AML-193 (cell line): ENCODE measurements at regions not wholly inside any gene's neighbourhood (a gene's known extent, or its start where the extent isn't known, plus 50 kb on each side); places are given as distances from the start of the nearest gene placed in this dataset.

Experiments used
- DNase-seq, 2 experiments: peaks; one replicate each; lab custom pipeline; 2025; lab: John Stamatoyannopoulos, UW

DNA sequence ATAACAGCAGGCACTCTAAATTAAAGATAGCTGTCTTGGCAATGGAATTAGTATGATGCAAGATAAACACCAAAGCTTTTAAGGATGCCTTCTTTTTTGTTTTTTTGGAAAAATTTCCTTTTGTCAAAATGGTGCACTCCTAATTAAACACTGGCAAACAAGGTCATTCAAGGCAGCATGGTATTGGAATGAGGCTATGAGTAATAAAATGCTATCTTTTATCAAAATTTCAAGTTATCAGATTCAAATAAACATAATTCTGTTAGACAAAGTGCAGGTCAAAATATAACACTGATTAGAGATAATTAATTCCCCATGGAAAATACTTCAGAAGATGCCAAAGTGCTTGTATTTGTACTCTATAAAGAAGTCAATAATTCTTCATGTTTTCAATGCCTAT lies 514.1 kb downstream of the TENT5A start:
- DNase-seq: no peak

DNA sequence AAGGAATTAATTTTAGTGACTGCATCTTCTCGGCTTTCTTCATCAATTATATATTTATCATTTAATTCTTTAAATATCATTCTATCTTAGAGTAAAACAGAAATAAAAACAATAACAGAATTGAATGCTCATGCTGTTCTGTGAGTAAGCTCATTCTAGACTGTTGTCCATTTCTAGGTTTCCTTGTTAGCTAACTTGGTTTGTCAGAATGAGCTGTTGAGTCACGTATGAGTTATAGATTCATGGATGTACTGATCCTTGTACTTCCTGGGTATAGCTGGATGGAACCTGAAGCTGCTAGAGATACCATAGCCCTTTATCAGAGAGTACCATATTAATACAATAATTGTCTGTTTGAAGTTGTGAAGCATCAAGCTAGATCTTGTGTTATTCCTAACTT lies 515.3 kb downstream of the TENT5A start:
- no peak for DNase-seq

DNA sequence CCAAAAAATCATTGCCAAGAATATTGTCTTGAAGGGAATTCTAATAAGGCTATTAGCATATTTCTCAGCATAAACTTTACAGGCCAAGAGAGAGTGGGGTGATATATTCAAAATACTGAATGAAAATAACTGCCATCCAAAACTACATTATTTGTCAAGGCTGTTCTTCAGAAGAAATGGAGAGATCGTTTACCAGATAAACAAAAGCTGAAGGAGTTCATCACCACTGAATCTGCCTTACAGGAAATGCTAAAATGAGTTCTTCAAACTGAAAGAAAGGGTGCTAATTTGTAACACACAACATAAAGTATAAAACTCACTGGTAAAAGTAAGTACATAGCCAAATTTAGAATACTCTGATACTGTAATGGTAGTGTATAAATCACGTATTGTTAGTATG lies 517.0 kb downstream of the TENT5A start:
- no peak for DNase-seq

DNA sequence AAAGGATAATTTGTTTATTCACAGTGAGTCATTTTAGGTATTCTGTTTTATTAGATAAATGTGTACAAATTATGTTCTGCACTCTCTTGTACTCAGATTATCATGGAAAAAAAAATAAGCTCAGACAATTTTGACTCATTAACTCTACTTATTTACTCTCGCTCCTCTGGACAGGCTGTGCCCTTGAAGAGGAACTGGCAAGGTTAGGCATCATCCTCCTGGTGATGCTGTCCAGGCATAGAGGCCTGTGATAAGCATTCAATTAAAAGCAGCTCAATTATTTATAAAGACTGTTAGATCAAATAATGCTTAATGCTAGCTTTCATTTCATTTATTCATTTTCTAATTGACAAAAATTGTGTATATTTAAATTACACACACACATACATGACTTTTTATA lies 518.5 kb downstream of the TENT5A start:
- no peak for DNase-seq

DNA sequence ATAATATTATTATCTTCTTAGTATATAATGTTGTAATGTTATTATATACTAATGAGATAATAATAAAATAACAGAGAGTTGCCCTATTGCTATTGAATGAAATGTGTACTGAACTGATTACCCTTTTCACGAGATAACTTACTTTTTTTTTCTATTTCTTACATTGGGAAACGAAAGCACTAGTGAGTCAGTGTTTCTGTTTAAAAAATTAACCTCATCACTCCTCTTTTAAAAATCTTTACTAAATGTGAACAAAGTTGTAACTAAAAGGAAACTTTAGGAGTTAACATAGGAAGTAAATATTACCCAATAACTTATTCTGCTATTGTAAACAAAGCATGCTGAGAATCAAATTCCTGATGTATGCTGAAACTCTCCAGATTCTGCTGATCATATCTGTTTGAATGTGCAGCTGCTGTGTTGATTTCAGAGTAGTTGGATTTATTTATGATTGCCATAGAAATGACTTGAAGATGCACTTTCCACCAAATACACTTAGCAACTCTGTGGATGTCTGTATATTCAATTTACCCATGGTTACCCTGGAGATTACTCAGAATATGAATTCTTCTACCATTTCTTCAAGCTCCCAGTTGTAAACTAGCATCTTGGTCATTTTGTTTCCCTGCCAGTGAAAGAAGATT lies 523.4 kb downstream of the TENT5A start:
- no peak for DNase-seq

DNA sequence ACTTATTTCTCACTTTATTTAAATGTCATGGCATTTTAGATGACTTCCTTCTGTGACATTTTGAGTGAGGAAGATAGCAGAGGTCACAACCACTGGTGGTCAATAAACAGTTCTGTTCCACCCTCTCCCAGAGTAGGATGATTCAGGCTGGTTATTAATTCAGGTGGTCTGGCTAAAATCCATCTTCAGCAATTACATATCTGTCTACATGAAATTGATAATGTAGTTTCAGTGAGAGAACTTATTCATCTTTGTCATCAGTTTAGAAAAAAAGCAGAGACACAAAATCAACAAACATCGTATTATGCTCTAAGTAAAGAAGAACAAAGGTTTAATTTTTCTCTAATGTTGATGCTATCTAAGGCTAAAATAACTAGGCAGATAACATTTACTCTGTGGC lies 525.5 kb downstream of the TENT5A start:
- DNase-seq: no peak

DNA sequence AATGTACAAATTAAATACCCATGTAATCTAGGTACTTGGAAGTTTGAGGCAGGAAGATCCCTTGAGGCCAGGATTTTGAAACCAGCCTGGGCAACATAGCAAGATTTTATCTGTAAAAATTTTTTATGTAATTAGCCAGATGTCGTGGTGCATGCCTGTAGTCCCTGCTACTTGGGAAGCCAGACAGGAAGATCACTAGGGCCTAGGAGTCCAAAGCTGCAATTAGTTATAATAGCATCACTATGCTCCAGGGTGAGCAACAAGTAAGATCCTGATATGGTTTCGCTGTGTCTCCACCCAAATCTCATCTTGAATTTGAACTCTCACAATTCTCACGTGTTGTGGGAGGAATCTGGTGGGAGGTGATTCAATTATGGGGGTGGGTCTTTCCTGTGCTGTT lies 535.8 kb downstream of the TENT5A start:
- DNase-seq: no peak

DNA sequence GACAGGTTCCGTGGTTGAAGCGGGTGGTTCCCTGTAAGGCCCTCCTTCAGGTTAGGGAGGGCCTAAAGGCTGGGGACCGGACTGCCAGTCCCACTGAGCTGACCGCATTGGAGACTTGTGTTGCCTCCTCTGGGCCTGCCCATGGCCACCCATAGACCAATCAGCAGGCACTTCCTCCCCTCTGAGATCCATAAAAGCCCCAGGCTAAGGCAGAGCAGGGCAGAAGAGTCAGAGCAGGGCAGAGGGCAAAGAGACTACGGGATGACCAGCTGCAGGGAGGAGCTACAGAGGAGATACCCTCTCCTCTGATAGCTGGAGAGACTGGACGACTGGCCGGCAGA lies 537.4 kb downstream of the TENT5A start:
- no peak for DNase-seq

DNA sequence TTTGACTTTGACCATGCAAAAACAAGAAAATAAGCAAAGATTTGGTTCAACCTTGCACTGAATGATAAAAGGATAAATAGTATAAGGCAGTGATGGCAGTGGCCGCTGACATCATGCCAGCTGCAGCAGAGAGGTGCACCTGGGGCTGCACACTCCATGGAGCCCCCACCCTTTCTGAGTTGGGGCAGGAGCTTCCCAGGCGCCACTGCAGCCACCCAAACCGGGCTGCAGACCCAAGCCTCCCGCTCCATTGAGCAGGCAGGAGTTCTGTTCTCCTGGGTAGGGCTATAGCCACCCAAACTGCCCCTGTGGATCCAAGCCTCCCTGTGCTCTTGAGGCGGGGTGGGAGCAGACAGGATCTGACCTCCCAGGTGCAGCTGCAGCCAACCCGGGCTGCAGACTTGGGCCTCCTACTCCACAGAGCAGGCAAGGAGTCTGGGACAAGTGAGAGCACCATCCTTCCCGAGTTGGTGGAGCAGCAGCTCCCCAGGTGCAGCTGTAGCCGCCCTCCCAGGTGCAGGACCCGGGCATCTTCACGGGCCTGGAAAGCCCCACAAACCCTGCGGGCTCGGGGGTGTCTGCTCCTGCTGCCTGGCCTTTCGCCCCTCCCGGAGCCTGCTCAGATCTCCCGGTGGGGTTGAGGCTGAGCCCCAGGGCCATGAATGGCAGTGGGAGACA lies 537.9 kb downstream of the TENT5A start:
- no peak for DNase-seq

DNA sequence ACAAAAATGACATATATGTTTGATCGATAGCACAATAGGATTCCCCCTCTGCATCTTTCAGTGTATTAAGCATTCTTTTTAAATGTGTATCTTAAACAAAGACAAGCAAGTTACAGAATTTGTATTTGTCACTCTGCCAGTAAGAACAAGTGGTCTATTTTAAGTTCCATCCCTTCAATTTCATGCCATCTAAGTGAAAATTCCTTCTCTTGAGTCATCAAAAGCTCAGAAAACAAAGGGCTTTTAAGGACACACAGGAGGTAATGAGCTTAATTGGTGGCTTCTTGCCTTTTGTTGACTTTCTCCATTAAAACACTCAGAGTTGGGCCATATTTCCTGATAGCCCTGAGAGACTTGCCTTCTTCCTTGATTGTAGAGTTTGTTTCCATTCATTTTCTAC lies 547.8 kb downstream of the TENT5A start:
- no peak for DNase-seq

DNA sequence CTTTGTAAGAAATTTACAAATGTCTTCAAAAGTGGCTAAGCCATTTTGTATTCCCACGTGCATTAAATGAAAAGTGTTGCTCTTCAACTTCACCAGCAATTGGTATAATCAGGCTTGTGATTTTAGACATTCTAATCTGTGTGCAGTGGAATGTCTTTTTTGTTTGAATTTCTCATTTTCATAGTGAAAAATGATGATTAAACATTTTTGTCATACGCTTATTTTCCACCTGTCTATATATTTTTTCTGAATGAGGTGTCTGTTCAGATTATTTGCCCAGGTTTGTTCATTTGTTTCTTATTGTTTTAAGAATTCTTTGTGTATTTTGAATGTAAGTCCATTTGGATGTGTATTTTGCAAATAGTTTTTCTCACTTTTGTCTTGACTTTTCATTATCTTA lies 558.1 kb downstream of the TENT5A start:
- no peak for DNase-seq

DNA sequence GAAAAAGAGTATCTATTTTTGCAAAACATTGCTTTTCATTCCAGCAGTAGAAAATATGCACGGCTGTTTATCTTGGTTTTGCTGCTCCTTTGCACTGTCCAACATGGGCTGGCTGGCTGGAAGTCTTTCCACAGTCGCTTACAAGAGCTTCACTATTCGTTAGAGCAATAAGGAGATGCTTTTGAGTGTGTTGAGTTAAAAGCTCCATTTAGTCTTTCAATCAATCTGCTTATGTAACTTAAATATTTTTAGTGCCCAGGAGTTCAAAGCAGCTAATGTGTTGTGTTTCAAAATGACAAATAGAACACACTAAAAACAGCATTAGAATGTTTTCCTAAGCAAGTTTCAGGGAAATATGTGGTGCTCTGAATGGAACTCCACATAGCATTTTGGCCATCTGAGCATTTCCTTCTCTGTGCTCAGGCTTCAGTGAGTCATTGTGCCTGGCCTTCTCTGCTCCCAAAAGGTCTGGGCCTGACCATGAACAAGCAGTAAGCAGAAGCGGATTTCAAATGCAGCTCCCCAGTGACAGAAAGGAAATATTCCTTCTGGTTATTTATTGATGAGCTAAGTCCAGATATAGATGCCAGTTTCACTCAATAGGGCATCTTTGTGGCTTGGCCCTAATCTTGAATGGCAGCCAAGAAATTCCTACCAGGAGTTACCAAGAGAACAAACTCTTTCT lies 580.3 kb downstream of the TENT5A start:
- DNase-seq: no peak

DNA sequence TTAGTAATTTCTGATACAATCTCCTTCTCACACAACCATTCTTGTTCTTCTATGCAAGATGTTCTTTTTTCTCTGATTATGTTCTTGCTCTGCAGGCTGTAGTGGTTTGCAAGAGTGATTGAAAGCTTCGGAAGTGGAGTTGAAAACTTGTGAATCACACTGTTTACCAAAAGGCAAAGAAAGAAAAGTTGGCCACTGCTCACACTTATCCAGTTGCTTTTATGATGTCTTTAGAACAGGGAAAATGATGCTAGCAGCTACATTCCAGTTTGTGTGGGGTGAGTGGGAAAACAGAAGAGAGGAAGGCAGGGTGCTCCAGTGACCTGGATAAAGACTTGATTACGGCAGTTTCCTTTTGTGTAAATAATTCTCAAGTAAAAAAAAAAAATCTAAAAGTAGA lies 583.3 kb downstream of the TENT5A start:
- no peak for DNase-seq

DNA sequence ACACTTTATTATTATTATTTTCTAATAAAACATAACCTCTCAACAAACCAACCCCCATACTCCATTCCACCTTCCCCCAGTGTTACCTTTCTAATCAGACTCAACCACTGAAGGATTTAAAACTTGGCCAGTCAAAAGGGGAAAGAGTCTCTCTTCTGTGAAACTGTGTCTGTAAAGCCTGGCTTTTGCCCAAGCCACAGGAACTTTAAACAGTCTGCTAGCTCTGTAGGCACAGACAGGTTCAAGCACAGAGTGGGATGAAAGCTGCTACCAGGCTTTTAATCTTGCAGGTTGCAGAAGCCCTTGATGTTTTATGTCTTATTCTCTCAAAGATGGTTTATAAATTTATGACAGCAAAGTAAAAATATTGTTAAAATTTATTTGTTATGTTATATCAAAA lies 585.7 kb downstream of the TENT5A start:
- DNase-seq: no peak

DNA sequence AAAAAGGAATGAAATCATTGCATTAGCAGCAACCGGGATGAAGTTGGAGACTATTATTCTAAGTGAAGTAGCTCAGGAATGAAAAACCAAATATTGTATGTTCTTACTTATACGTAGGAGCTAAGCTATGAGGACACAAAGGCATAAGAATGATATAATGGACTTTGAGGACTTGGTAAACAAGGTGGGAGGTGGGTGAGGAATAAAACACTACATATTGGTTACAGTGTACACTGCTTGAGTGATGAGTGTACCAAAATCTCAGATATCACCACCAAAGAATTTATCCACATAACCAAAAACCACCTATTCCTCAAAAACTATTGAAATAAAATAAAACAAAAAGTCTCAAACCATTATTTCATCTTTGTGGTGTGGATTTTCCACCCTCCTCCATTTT lies 593.5 kb downstream of the TENT5A start:
- DNase-seq: no peak

DNA sequence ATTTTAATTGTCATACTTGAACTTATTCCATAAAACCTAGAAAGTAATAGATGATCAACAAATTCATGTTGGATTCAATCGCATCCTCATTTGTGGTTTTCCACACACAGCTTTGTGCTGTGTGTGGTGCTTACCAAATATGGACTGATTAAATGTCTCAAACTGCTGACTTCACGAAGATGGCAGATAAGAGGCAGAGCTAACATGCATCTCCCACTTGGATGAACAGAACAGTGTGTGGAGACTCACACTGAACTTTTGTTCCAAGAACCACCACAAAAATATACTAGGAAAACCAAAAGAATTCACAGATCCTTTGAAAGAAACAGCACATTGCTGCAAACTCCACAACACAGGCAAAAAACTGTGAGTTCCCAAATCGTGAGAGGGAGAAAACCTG lies 603.7 kb downstream of the TENT5A start:
- DNase-seq: no peak

DNA sequence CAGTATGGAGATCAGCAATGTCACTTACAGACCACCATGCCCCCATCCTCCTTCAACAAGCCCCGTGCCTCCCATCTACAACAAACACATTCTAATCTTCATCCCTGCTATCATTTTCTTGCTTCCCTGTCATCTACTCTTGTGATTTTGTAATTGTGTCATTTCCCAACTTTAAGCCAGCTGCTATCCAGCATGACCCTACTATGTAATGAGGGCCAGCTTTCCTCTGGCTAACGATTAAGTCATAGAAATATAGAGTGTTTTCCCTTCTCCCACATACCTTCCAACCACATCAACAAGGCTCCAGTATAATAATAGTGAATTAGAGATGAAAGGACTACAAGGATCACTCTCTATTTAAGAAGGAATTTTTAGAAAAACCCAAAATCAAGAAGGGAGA lies 607.0 kb downstream of the TENT5A start:
- no peak for DNase-seq

DNA sequence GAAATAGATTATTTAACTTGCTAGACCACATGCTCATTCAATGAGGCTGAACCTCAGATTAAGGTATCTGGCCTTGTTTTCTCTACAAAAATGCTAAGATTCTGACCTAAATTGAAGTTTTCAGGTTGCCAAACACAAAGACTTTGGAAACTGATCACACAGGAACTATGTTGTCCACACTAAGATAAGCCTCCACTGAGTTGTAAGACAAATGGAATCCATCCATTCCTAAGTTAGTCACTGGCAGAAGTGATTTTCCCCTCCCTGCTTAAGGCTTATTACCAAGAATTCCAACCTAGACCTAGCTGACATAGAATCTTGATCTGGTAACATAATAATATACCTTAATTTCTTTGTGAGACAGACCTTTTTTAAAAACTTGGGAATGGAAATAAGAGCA lies 608.1 kb downstream of the TENT5A start:
- DNase-seq: no peak

DNA sequence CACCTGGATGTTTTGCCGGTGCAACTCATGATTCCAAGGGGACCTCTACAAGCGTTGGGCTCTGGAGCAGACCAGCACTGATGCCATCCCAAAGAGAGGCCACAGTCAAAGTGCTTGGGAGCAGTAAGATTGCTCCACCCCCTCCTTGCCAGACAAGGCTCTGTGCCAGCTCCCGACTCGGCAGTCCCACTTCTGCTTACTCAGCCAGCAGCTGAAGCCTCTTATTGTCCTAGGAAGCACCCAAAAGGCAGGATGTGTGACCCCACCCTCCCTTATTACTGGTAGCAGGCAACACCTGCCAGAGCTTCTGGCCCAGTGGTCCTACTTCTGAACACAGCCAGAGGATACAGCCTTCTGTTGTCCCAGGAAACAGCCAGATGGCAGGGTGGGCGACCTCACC lies 614.2 kb downstream of the TENT5A start:
- DNase-seq: no peak

DNA sequence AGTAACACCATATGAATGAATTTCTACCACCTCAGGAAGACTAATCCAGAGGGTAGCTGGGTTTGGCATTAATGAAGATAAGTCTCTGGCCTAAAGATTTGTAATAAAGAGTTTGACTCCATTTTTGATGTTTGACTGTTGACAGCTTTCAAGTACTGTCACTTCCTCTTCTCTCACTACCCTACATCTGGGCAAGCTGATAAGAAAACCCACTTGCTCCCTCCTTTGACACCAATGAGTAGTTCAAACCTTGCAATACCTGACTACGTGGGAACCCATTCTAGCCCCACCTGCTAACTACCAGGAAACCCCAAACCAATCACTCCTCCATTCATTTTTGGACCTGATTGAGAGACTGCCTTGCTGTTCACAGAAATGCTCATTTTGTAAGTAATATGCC lies 621.5 kb downstream of the TENT5A start:
- no peak for DNase-seq

DNA sequence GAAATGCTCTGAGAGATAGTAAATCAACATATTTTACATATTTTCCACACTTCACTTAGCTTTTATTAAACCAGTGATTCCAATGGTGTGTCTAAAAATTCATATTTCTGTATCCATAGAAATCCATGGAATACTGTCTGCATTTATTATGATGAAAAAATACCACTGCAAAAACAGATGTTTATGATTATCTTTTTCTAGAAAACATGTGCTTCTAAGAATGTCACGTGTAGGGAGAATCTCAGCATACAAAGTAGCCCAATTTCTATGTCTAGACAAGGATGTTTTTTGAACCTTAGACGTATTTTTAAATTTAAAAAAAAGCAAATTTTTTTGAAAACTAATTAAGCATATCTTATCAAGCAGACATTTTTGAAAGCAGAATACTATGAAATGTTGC lies 622.4 kb downstream of the TENT5A start:
- no peak for DNase-seq

DNA sequence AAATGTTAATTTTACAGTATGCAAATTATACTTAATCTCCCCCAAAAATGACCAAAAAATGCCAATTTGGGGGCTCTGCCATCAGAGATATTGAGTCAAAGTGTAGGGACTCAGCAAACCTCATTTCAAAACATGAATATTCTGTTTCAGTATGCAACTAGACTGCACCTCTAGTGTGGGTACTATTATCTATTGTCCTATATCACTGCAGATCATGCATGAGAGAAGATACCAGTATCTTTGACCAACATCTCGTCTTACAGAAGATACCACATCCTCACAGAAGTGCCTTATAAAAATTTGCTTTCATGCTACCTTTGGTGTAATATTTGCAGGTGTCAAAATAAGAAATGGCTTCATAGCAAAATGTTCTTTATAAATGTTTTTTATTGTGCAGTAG lies 623.8 kb downstream of the TENT5A start:
- no peak for DNase-seq

DNA sequence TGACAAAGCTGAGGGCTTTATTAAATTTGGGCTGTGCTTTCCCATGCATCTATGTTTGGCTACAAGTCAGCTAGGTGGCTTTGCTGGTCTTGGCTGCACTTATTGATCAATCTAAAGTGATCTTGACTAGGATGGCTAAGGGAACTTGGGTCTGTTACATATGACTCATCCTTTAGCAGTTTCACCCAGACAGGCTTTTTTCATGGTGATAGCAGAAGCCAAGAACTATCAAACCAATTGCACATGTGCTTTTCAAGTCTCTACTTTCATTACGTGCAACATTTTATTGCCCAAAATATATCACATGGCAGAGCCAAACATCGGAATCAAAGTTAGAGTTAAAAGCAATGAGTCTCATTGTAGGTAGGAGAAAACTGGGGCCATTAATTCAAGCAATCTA lies 626.3 kb downstream of the TENT5A start:
- no peak for DNase-seq

DNA sequence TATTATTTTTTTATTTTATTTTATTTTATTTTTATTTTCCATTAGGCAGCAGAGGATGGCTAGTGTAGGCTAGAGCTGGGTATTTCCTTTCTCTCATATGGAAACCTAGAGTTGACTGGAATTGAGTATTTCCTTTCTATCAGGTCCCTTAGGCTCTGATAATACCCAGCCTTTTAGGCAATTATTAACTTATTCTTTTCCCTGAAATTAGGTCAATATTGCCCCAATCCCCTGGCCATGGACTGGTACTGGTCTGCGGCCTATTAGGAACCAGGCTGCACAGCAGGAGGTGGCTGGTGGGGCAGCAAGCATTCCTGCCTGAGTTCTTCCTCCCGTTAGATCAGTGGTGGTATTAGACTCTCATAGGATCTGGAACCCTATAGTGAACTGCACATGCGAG lies 632.2 kb downstream of the TENT5A start:
- no peak for DNase-seq
